ENCODE measurements at regions not wholly inside any gene's neighbourhood (a gene's known extent, or its start where the extent isn't known, plus 50 kb on each side); places are given as distances from the start of the nearest gene placed in this dataset.

GRCh38 chr3:83403927-83404326 lies 1554.9 kb upstream of the CADM2 start:
- TF ChIP-seq, protein P1, sequence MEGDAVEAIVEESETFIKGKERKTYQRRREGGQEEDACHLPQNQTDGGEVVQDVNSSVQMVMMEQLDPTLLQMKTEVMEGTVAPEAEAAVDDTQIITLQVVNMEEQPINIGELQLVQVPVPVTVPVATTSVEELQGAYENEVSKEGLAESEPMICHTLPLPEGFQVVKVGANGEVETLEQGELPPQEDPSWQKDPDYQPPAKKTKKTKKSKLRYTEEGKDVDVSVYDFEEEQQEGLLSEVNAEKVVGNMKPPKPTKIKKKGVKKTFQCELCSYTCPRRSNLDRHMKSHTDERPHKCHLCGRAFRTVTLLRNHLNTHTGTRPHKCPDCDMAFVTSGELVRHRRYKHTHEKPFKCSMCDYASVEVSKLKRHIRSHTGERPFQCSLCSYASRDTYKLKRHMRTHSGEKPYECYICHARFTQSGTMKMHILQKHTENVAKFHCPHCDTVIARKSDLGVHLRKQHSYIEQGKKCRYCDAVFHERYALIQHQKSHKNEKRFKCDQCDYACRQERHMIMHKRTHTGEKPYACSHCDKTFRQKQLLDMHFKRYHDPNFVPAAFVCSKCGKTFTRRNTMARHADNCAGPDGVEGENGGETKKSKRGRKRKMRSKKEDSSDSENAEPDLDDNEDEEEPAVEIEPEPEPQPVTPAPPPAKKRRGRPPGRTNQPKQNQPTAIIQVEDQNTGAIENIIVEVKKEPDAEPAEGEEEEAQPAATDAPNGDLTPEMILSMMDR (IDR thresholded peaks at IDR 0.05; ENCODE audit: low read depth, low read length, missing control alignments), result no peak
- DNase-seq (ENCODE audit: low read depth), result no peak
- no peak overlapping the region for H3K4me3 ChIP-seq (ENCODE audit: low read depth, low read length)

- DNase-seq (ENCODE audit: low read depth), result no peak
- H3K4me3 ChIP-seq (ENCODE audit: low read depth, low read length), result no peak overlapping the region
- TF ChIP-seq, protein P1 (IDR thresholded peaks at IDR 0.05; ENCODE audit: low read depth, low read length, missing control alignments), result no peak
These were observed 1532.5 kb upstream of the CADM2 start for GRCh38 chr3:83426300-83426699.

DNA sequence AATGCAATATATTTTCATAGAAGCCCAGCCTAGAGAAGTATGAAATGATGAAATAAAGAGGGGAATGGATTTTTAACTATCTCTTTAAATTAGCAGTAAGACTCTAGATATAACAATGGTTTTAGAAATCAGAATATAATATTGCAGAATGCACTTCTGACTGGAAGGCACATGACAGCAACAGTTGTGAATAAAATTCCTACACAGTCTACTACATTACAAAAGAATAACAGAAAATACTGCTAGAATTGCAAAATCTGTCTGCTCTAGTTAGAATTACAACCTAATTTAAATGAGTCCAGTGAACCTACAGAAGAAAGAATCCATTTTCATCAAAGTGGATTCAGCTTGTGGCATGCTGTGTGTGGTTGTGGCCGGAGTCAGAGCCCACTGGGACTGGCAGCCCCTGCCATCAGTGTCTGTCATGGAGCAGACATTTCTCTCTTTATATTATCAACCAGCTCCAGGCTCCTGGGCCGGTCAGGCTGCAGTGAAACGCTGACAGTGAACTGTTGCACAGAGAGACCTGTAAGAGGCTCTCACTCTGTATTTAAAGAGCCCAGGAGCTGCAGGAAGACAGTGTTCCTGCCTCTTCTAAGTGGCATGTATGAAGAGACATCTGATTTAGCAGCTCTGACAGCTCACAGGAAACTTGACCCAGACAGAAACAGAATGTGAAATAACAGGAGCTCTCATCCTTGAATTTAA lies 1523.8 kb upstream of the CADM2 start:
- H3K4me3 ChIP-seq (ENCODE audit: low read depth, low read length), result no peak overlapping the region
- DNase-seq (ENCODE audit: low read depth), result no peak
- TF ChIP-seq, protein P1 (IDR thresholded peaks at IDR 0.05; ENCODE audit: low read depth, low read length, missing control alignments), result no peak

DNA sequence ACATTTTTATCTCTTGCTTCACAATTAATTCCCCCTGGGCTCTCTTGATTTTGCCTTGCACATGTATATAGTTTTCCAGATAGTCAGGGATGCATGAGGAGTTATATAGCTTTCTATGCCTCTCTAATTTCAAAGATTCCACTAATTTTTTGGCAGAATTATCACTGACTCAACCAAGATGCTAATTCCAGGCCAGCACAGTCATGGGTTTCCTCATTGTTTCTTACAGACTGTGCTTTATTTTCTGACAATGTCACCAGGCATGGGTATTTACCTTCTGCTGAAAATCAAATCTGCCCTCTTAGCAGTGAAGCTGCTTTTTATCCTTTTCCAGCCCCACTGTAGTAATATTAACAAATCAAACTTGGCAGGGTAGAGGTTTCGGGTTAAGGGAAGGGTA lies 1520.6 kb upstream of the CADM2 start:
- TF ChIP-seq, protein P1 (IDR thresholded peaks at IDR 0.05; ENCODE audit: low read depth, low read length, missing control alignments), result no peak
- H3K4me3 ChIP-seq (ENCODE audit: low read depth, low read length), result no peak overlapping the region
- no peak for DNase-seq (ENCODE audit: low read depth)

DNA sequence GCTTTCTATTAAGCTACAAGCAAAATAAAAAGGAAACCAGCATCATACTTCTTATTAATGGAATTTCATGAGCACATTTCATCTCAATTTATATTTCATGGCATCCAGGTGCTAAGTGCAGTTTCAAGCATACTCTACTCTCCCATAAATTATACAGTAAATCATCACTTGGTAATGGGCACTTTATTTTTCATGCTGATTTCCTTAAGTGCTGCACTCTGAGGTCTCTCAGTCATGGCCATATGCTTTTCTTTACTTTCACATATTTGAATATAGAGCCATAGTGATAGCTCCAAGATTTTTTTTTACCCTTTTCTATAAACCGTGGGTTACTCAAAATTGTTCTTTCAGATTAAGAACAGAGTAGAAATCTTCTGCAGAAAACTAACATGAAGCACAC lies 1505.7 kb upstream of the CADM2 start:
- no peak overlapping the region for H3K4me3 ChIP-seq (ENCODE audit: low read depth, low read length)
- TF ChIP-seq, protein P1 (IDR thresholded peaks at IDR 0.05; ENCODE audit: low read depth, low read length, missing control alignments), result no peak
- DNase-seq (ENCODE audit: low read depth), result no peak

DNA sequence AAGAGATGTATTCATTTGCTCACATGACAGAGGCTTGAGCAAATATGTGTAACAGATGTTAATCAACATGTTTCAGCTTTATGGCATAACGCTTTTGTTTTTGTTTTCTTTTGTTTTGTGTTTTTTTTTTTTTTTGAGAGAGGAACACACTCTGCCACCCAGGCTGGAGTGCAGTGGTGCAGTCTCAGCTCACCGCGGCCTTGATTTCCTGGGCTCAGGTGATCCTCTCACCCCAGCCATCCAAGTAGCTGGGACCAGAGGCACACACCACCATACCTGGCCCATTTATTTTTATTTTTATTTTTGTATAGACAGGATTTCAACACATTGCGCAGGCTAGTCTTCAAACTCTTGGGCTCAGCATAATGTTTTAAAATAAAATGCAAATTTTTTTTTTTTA lies 1504.4 kb upstream of the CADM2 start:
- DNase-seq (ENCODE audit: low read depth), result no peak

More for the DNA sequence above, 1504.4 kb upstream of the CADM2 start:
- no peak overlapping the region for H3K4me3 ChIP-seq (ENCODE audit: low read depth, low read length)
- TF ChIP-seq, protein P1 (IDR thresholded peaks at IDR 0.05; ENCODE audit: low read depth, low read length, missing control alignments), result no peak

Data from GM12864 (cell line).